ENCODE measurements at regions not wholly inside any gene's neighbourhood (a gene's known extent, or its start where the extent isn't known, plus 50 kb on each side); places are given as distances from the start of the nearest gene placed in this dataset.

GRCh38 chr10:71052076-71052660 is 160.2 kb upstream of the UNC5B start:
- no peak overlapping the region for H3K4me2 ChIP-seq (ENCODE audit: low read length)
- POLR2A ChIA-PET: no interaction called here
- no peaks in the 10 kb centered on the region for H3K79me2 ChIP-seq (ENCODE audit: insufficient read depth, low read length)
- H4K20me1 ChIP-seq (ENCODE audit: insufficient read depth): no peaks in the 10 kb centered on the region
- H3K36me3 ChIP-seq (ENCODE audit: control insufficient read depth in 1 of 2, insufficient read depth in 2 of 2, low read length in 2 of 2): no peaks in the 10 kb centered on the region
- peaks cover 5% of the 10 kb centered on the region; the same call in 1 of the 2 replicates for H3K27me3 ChIP-seq (ENCODE audit: insufficient read depth, low read length)
- H3K4me3 ChIP-seq (replicated peaks in 1 of 2; ENCODE audit: low read depth in 1 of 2, low read length in 2 of 2): no peak overlapping the region
- no peak overlapping the region for H3K27ac ChIP-seq (ENCODE audit: low read depth, low read length)
- intact Hi-C loops (cut with micrococcal nuclease): no loop called here
- no peak for TF ChIP-seq ZBTB33 (IDR thresholded peaks at IDR 0.05; ENCODE audit: extremely low read depth, insufficient replicate concordance, low read length)
- no peak for TF ChIP-seq MAX (IDR thresholded peaks at IDR 0.05)
- no peak for TF ChIP-seq ZFX (IDR thresholded peaks at IDR 0.05)
- no peak for TF ChIP-seq TCF7L2 (IDR thresholded peaks at IDR 0.05; ENCODE audit: borderline replicate concordance, extremely low read depth, insufficient read depth, insufficient read length)
- TF ChIP-seq EZH2phosphoT487 (IDR thresholded peaks at IDR 0.05; ENCODE audit: borderline replicate concordance): no peak
- no peak for TF ChIP-seq ZNF274 (IDR thresholded peaks at IDR 0.05; ENCODE audit: low read depth, low read length)
- TF ChIP-seq SP1 (IDR thresholded peaks at IDR 0.05; ENCODE audit: low read depth): no peak
- no peak for TF ChIP-seq YY1 (IDR thresholded peaks at IDR 0.05; ENCODE audit: extremely low read depth, insufficient replicate concordance, low read depth, low read length)
- TF ChIP-seq ATF3 (IDR thresholded peaks at IDR 0.05): no peak
- no peak for TF ChIP-seq SRF (IDR thresholded peaks at IDR 0.05; ENCODE audit: low read depth)
- no peak for TF ChIP-seq JUND (IDR thresholded peaks at IDR 0.05)
- no peak for TF ChIP-seq CBX3 (IDR thresholded peaks at IDR 0.05; ENCODE audit: low read depth)
- TF ChIP-seq POLR2AphosphoS5 (IDR thresholded peaks at IDR 0.05; ENCODE audit: low read depth, low read length): no peak
- no peak for TF ChIP-seq POLR2A (IDR thresholded peaks at IDR 0.05; ENCODE audit: borderline replicate concordance, extremely low read depth, insufficient read depth, insufficient read length)
- no peak for ATAC-seq
- RAD21 ChIA-PET (ENCODE audit: low non-redundant PET in 1 of 2, low total read pairs in 2 of 2, uncharacterized antibody in 2 of 2, unreplicated experiment in 2 of 2): no interaction called here
- H3K9me2 ChIP-seq (ENCODE audit: insufficient read depth): no peaks in the 10 kb centered on the region
- H3K9me3 ChIP-seq (ENCODE audit: control insufficient read depth in 1 of 2, insufficient read depth in 1 of 2, low read depth in 1 of 2, low read length in 2 of 2): no peaks in the 10 kb centered on the region
- no TSS peak for BruUV-seq (replicated peaks)
- DNase-seq (ENCODE audit: low read depth, low spot score): no peak
- H2AFZ ChIP-seq (ENCODE audit: low read depth, low read length, poor library complexity, severe bottlenecking): no peak overlapping the region
- H3K4me1 ChIP-seq (ENCODE audit: control insufficient read depth in 1 of 2, insufficient read depth in 2 of 2, low read length in 2 of 2): no peaks in the 10 kb centered on the region
- H3K9ac ChIP-seq (ENCODE audit: low read length): no peak overlapping the region
- CTCF ChIA-PET: no interaction called here

Data from HCT116 (cell line).